ENCODE measurements at regions not wholly inside any gene's neighbourhood (a gene's known extent, or its start where the extent isn't known, plus 50 kb on each side); places are given as distances from the start of the nearest gene placed in this dataset.

- TF ChIP-seq, protein P1, sequence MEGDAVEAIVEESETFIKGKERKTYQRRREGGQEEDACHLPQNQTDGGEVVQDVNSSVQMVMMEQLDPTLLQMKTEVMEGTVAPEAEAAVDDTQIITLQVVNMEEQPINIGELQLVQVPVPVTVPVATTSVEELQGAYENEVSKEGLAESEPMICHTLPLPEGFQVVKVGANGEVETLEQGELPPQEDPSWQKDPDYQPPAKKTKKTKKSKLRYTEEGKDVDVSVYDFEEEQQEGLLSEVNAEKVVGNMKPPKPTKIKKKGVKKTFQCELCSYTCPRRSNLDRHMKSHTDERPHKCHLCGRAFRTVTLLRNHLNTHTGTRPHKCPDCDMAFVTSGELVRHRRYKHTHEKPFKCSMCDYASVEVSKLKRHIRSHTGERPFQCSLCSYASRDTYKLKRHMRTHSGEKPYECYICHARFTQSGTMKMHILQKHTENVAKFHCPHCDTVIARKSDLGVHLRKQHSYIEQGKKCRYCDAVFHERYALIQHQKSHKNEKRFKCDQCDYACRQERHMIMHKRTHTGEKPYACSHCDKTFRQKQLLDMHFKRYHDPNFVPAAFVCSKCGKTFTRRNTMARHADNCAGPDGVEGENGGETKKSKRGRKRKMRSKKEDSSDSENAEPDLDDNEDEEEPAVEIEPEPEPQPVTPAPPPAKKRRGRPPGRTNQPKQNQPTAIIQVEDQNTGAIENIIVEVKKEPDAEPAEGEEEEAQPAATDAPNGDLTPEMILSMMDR (IDR thresholded peaks at IDR 0.05), result peak; percentile 25 to 56 (median 42)
- TF ChIP-seq POLR2A (IDR thresholded peaks at IDR 0.05), result no peak
These were observed 50.8 kb upstream of the PLAAT1 start for GRCh38 chr3:193190146-193190786.

Measured in adrenal gland (tissue), 5 donors.